Heart left ventricle (tissue), 13 donors: ENCODE measurements at regions not wholly inside any gene's neighbourhood (a gene's known extent, or its start where the extent isn't known, plus 50 kb on each side); places are given as distances from the start of the nearest gene placed in this dataset.

ENCODE experiments used
- CTCF ChIP-seq, 12 donors: fragments of 200-600 bp; sonication (generic) in 4 of 12; IDR thresholded peaks; one replicate each; pipeline versions ENCODE4 v1.5.0 to v1.8.0; 2018 to 2022; ENCODE audit warnings: antibody characterized with exemption in 12 of 12, mild to moderate bottlenecking in 5 of 12
- POLR2A ChIP-seq, 2 donors: fragments of 450-650 bp; IDR thresholded peaks; one replicate each; pipeline ENCODE4 v1.6.1; 2017; ENCODE audit warnings: antibody characterized with exemption in 2 of 2, mild to moderate bottlenecking in 2 of 2, moderate library complexity in 2 of 2
- donor health status: ischemic (EF 13 %, LVEDD 7.1; RV severe dilation, severe dysfunction).
- donor health status: DM: no; HTN: yes; CAD: no.
- donor health status: DM: no; HTN: no; CAD: no.
- donor health status: ischemic (EF 25% LVEDD 6.9; RV normal size, moderate dysfunction).
- donor health status: ischemic (EF 25% LVEDD 5.7; RV mildly dilated, moderate dysfunction).
- donor health status: ischemic (EF 35%, LVEDD 5.7; RV mildly dilated, moderate dysfunction).
- donor health status: nonischemic (EF 11% LVEDD 7.7; RV severe dilation, severe dysfunction).
- donor health status: DM: yes; HTN: yes; CAD: no.
- donor health status: PGD.
- donor health status: ischemic (EF 29% LVEDD 5.4; RV normal size, mild dysfunction).
- donor health status: nonischemic (EF 23%, LVEDD 6.1; RV moderate dilation, normal function).

- TF ChIP-seq CTCF (IDR thresholded peaks at IDR 0.05) (no peak), POLR2A (IDR thresholded peaks at IDR 0.05) (no peak)
Observed at GRCh38 chrX:1103360-1103759, 109.1 kb downstream of the CRLF2 start.
